ENCODE measurements at regions not wholly inside any gene's neighbourhood (a gene's known extent, or its start where the extent isn't known, plus 50 kb on each side); places are given as distances from the start of the nearest gene placed in this dataset.

DNA sequence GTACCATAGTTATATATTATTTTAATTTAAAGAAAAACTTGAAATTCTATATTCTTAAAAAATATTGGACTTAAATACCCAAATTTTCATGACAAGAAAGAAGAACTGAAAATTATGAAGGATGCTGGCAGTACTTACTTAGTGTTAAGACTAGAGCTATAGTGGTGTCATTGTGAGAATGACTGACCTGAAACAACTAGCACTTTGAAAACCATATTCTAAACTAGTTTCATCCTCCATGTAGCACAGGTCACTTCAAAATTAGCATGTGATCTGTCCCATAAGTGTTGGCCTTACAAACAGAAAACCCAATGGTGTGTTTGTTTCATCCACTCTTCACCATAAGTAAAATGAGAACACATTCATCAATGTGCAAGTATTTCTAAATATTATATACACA, 208.6 kb downstream of the ZIC4 start:
- TF ChIP-seq CTCF (IDR thresholded peaks at IDR 0.05) = no peak
- no peak for TF ChIP-seq POLR2A (IDR thresholded peaks at IDR 0.05)
- TF ChIP-seq EP300 (IDR thresholded peaks at IDR 0.05) = no peak
